CD4-positive, alpha-beta T cell treated with Interleukin-1 beta for 1 hour (primary cell): ENCODE measurements at regions not wholly inside any gene's neighbourhood (a gene's known extent, or its start where the extent isn't known, plus 50 kb on each side); places are given as distances from the start of the nearest gene placed in this dataset.

Source experiments
- DNase-seq, 2 donors: peaks; one replicate each; pipeline ENCODE4 v3.0.0-alpha.2; 2020 to 2022

GRCh38 chr10:47237316-47238260 lies 62.4 kb upstream of the GDF10 start:
- DNase-seq: no peak

- DNase-seq: no peak
Measured at GRCh38 chr10:47238331-47239095, 61.5 kb upstream of the GDF10 start.

DNA sequence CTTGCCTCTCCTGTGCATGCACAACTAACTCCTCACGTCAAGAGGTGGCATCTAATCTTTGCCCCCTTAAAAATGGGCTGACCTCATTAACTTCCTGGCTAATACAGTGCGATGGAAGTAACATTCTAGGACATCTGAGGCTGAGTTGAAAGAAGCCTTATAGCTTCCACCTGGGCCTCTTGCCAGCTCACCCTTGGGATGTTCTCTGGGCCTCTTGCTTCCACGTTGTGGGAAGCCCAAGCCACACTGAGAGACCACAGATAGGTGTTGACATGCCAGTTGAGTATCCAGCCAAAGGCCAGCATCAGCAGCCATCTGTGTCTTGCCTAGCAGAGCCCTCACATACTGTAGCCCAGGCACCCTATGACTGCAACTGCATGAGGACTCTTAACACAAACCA lies 60.8 kb upstream of the GDF10 start:
- no peak for DNase-seq

DNA sequence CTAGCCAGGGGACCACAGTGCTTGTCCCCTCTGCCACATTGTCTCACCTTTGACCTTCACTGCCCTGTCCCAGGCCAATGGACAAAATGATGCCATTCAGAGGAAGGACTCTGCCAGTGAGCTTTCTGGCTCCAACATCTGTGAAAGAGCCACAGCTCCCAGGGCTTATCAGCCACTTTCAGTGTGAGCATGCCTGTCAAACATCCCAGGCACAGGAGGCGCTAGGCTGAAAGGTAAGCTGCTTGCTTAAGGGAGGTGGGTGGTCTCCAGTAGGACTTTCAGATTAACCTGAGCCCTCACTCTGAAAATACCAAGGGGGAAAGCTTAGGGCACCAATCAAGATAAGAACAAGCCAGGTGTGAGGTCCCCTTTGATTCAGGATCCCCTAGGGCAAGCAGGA lies 59.8 kb upstream of the GDF10 start:
- DNase-seq: no peak

- DNase-seq: no peak
Measured at GRCh38 chr10:47241256-47241655, 58.7 kb upstream of the GDF10 start.

GRCh38 chr10:47241946-47242867 lies 57.8 kb upstream of the GDF10 start:
- DNase-seq: no peak

- no peak for DNase-seq
Measured at GRCh38 chr10:47243356-47243755, 56.6 kb upstream of the GDF10 start.

GRCh38 chr10:47243791-47244190 lies 56.2 kb upstream of the GDF10 start:
- DNase-seq: no peak

GRCh38 chr10:47244560-47245500 lies 55.2 kb upstream of the GDF10 start:
- DNase-seq: no peak

DNA sequence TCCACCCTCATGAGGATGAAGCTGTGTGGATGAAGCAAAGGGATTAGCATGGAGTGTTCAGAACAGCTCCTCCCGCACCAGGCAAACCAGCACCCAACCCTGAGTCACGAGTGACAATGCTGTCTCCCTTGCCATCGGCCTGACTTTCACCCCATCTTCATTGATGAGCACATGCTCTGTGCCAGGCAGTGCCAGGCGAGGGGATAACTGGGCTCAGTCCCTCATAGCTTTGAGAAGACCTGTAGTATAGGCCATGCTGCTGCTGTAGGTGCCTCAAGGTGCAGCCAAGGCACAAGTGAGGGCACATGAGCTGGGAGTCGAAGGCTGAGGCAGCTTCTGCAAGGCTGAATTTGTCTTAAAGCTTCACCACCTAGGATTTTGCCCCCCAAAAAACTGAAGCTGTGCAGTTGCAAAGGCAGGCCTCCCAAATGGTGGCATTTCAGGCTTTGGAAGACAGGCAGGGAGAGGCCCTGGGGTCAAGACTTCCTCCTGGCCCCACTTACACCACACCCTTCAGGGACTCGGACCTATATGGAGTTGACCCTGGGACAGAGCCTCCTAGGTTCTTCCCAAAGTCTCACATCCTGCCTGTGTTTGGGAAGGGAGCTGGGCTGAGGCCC lies 54.2 kb upstream of the GDF10 start:
- no peak for DNase-seq

- DNase-seq: no peak
Measured at GRCh38 chr10:47246406-47247147, 53.4 kb upstream of the GDF10 start.

DNA sequence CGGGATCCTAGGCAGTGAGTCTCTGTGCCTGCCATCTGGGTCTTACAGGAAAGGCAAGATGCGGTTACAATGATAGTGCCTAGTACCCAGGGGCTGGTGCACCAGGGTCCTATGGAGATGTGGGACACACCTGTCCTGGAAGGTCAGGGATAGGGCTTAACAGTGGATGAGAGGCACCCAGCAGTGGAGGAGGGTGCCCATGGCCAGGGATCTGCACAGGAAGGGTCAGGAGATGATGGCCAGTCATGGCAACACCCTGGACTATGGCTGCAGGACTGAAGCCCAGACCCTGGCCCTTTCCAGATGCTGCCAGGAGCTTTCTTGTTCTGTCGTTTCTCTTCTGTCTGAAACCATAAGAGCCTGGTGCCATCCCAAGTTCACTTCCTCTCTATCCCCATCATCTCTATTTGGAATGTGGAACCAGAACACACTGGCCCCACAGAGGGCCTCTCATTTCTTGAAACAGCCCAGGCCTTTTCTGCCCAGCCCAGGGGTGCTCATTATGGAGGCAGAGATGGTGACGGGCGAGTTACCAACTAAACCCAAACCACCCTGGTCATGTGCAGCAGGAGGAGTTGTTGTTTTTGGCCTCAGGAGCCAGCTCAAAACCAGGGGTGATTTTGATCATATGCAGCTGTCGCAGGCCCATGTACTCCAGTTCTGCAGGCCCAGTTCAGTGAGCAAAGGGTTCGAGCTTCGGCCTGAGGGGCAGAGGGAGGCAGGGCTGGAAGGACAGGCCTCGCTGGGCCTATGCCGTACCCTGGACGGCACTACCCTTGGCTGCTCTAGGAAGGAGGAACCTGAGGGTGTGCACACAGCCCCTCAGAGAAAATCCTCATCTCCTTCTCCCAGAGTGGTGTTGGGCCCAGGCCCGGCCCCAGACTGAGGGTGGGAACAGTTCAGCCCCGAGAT lies 52.6 kb upstream of the GDF10 start:
- no peak for DNase-seq

DNA sequence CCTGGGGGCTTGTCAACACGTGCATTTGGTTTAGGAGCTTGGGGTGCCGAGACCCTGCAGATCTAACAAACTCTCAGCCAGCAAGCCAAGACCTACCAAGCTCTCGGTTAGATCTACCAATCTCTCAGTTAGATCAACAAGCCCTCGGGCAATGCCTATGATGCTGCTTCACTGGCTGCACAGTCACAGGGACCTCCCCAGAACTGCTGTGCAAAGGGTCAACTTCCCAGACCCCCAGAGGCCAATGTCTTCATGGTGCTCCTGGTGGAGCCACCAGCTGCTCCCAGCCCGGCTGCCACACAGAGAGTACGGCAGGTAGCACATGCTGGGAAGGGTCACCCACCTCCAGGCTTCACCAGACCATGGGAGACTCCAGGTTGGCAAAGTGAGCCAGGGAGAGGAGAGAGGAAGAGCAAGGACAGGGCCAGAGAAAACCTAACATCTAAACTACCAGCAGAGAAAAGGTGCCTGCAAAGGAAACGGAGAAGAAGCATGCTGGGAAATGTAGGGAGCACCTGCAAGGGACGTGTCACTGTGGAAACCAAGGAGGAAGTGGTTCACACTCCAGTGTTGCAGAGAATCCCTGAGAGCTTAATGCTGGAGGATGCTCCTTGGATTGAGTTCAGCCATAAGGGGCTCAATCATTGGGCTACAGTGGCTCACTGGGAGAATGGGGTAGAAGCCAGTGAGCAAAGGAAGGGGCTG lies 51.5 kb upstream of the GDF10 start:
- no peak for DNase-seq

DNA sequence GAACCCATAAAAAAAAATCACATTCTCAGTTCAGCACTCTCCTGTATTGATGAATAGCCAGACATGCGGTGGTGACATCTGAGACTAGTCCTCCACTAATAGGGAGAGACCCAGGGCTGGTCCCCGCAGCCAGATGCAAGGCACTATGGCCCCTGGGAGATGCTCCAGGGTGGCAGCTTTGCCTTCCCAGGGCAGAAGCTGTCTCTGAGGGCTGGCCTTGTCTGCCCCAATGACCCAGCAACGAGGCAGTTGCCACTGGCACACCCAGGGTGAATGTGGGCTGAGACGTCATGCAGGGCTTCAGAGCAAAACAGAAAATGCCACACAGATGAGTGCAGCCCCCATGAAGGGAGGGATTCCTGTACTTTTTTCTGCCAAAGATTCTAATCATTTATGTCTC lies 50.1 kb upstream of the GDF10 start:
- no peak for DNase-seq
